Endothelial cell of umbilical vein (primary cell): ENCODE measurements at regions not wholly inside any gene's neighbourhood (a gene's known extent, or its start where the extent isn't known, plus 50 kb on each side); places are given as distances from the start of the nearest gene placed in this dataset.

Experiments used
- BruUV-seq: library from RNA; stranded (reverse); fragments of 400-500 nt; replicated peaks from 2 replicates; lab custom pipeline; 2021; lab: Mats Ljungman, UMichigan
- CTCF ChIA-PET: fragments of 300-600, 350-600 bp; sonication (Branson Sonifier 250); formaldehyde crosslinking; loops from one replicate; lab custom pipeline; 2021; ENCODE audit warnings: antibody characterized with exemption, inconsistent platforms; lab: Charles Lee
- POLR2A ChIA-PET: fragments of 300-600, 350-600 bp; sonication (Branson Sonifier 250); formaldehyde crosslinking; loops from one replicate; lab custom pipeline; 2021; ENCODE audit warnings: antibody characterized with exemption, inconsistent platforms; lab: Charles Lee
- DNase-seq: peaks from one replicate; pipeline ENCODE4 v3.0.0-alpha.2; 2011; ENCODE audit warnings: low read depth, low spot score
- FAIRE-seq: peaks from 2 replicates; lab custom pipeline; 2011; peaks lifted over from hg19 to GRCh38; lab: Jason Lieb, UNC
- H2AFZ ChIP-seq: 2 replicates; pipeline ENCODE4 v1.6.0; 2012; ENCODE audit warnings: low read depth, low read length, control low read depth, inconsistent platforms
- H3K27ac ChIP-seq: 2 replicates; pipeline ENCODE4 v1.5.1; 2011; ENCODE audit warnings: low read depth, mild to moderate bottlenecking, control low read depth, low read length, moderate library complexity; ENCODE audit not compliant: insufficient read depth
- H3K27me3 ChIP-seq, 2 experiments: 2 replicates each; pipeline versions ENCODE4 v1.6.0 to v1.6.1; 2011; ENCODE audit warnings: low read length in 2 of 2, mixed read lengths in 1 of 2; ENCODE audit not compliant: control insufficient read depth in 2 of 2, insufficient read depth in 2 of 2
- H3K36me3 ChIP-seq, 2 experiments: 2 replicates in 1 of 2; 3 replicates in 1 of 2; pipeline ENCODE4 v1.5.1; 2011; ENCODE audit warnings: low read length in 2 of 2, mild to moderate bottlenecking in 1 of 2, moderate library complexity in 1 of 2; ENCODE audit not compliant: control insufficient read depth in 2 of 2, insufficient read depth in 2 of 2; ENCODE audit errors: extremely low read depth in 1 of 2
- H3K4me1 ChIP-seq: 3 replicates; pipeline ENCODE4 v1.5.1; 2011; ENCODE audit warnings: mild to moderate bottlenecking, low read length; ENCODE audit not compliant: control insufficient read depth, insufficient read depth; ENCODE audit errors: extremely low read depth
- H3K4me2 ChIP-seq: 2 replicates; pipeline ENCODE4 v1.6.1; 2011; ENCODE audit warnings: low read length, control low read depth, mixed read lengths; ENCODE audit not compliant: insufficient read depth
- H3K4me3 ChIP-seq, 3 experiments: fragments of 200-600 bp in 1 of 3; sonication (generic), shearing (Covaris generic) in 1 of 3; replicated peaks in 1 of 3; 2 replicates each; pipeline ENCODE4 v1.5.1; 2011 to 2016; ENCODE audit warnings: control low read depth in 3 of 3, low read length in 3 of 3, mild to moderate bottlenecking in 2 of 3, inconsistent platforms in 1 of 3, low read depth in 1 of 3, moderate library complexity in 1 of 3; ENCODE audit not compliant: insufficient read depth in 1 of 3
- H3K79me2 ChIP-seq: 2 replicates; pipeline ENCODE4 v1.6.0; 2012; ENCODE audit warnings: low read length, inconsistent platforms; ENCODE audit not compliant: control insufficient read depth, insufficient read depth
- H3K9ac ChIP-seq: replicated peaks from 2 replicates; pipeline ENCODE3; 2011; ENCODE audit warnings: low read length, control low read depth; ENCODE audit not compliant: insufficient read depth; ENCODE audit errors: extremely low read depth
- H3K9me1 ChIP-seq: replicated peaks from 3 replicates; pipeline ENCODE4 v1.6.0; 2011; ENCODE audit warnings: mild to moderate bottlenecking, low read length; ENCODE audit not compliant: control insufficient read depth, insufficient read depth; ENCODE audit errors: extremely low read depth
- H3K9me3 ChIP-seq: replicated peaks from 2 replicates; pipeline ENCODE4 v1.5.1; 2012; ENCODE audit warnings: low read length, inconsistent platforms; ENCODE audit not compliant: control insufficient read depth, insufficient read depth
- H4K20me1 ChIP-seq: replicated peaks from 2 replicates; pipeline ENCODE3; 2011; ENCODE audit warnings: mild to moderate bottlenecking, low read length; ENCODE audit not compliant: control insufficient read depth, insufficient read depth; ENCODE audit errors: extremely low read depth
- CTCF ChIP-seq, 2 donors: IDR thresholded peaks; 1 replicate in 1 of 2; 2 replicates in 1 of 2; pipeline ENCODE4 v1.5.1; 2011; ENCODE audit warnings: low read length in 2 of 2, mild to moderate bottlenecking in 2 of 2, moderate library complexity in 2 of 2, control low read depth in 1 of 2, inconsistent platforms in 1 of 2, low read depth in 1 of 2; ENCODE audit not compliant: insufficient read depth in 1 of 2; ENCODE audit errors: extremely low read depth in 1 of 2
- EZH2 ChIP-seq: IDR thresholded peaks from 2 replicates; pipeline ENCODE4 v1.6.1; 2012; ENCODE audit warnings: borderline replicate concordance, low read depth, mild to moderate bottlenecking, moderate library complexity, low read length, inconsistent platforms; ENCODE audit not compliant: severe bottlenecking
- FOS ChIP-seq: IDR thresholded peaks from 2 replicates; pipeline ENCODE4 v1.6.1; 2011; ENCODE audit warnings: mild to moderate bottlenecking, low read length, moderate library complexity, borderline replicate concordance; ENCODE audit not compliant: insufficient read depth
- GATA2 ChIP-seq: IDR thresholded peaks from 2 replicates; pipeline ENCODE4 v1.7.0; 2011; ENCODE audit warnings: low read depth, mild to moderate bottlenecking, moderate library complexity, mixed read lengths, low read length; ENCODE audit not compliant: insufficient read length, insufficient read depth
- JUN ChIP-seq: IDR thresholded peaks from 2 replicates; pipeline ENCODE4 v1.6.1; 2011; ENCODE audit warnings: borderline replicate concordance, low read depth; ENCODE audit not compliant: insufficient read length, insufficient read depth
- MAX ChIP-seq: IDR thresholded peaks from 2 replicates; pipeline ENCODE4 v1.6.1; 2011; ENCODE audit not compliant: insufficient read depth, insufficient read length
- MYC ChIP-seq: IDR thresholded peaks from one replicate; pipeline ENCODE4 v1.6.1; 2011; ENCODE audit warnings: mild to moderate bottlenecking, low read depth, low read length
- POLR2A ChIP-seq: IDR thresholded peaks from 2 replicates; pipeline ENCODE4 v1.6.1; 2012; ENCODE audit warnings: low read depth, mild to moderate bottlenecking, control low read depth, low read length
- POLR2AphosphoS5 ChIP-seq: IDR thresholded peaks from 2 replicates; pipeline ENCODE4 v1.6.1; 2012; ENCODE audit warnings: low read depth, mild to moderate bottlenecking, control low read depth, low read length, moderate library complexity; ENCODE audit not compliant: insufficient read depth
- dilution Hi-C: fragments of 300-500 bp; cut with MboI; formaldehyde crosslinking; loops from one replicate; pipeline ENCODE4 v1.15.0; 2019; ENCODE audit warnings: low sequenced_read_pairs; ENCODE audit not compliant: extremely low pct_ligation_motif_present
- intact Hi-C: fragments of 100-400 bp; cut with micrococcal nuclease; formaldehyde crosslinking; loops from one replicate; pipeline ENCODE4 v1.10.0; 2022

GRCh38 chr20:11473983-11474382 lies 443.7 kb upstream of the BTBD3 start:
- H3K9me3 ChIP-seq, result no peaks in the 10 kb centered on the region
- H2AFZ ChIP-seq, result no peak overlapping the region
- CTCF ChIA-PET, result no interaction called here
- DNase-seq (no peak), FAIRE-seq (no peak)
- no peak overlapping the region for H3K9ac ChIP-seq
- no peak overlapping the region for H3K4me3 ChIP-seq
- H3K27me3 ChIP-seq, result no peaks in the 10 kb centered on the region
- no peaks in the 10 kb centered on the region for H3K4me1 ChIP-seq
- H3K9me1 ChIP-seq, result no peaks in the 10 kb centered on the region
- POLR2A ChIA-PET, result no interaction called here
- H3K4me2 ChIP-seq, result no peak overlapping the region
- TF ChIP-seq GATA2, result no peak
- no peak for TF ChIP-seq MYC
- no peak for TF ChIP-seq CTCF (IDR thresholded peaks at IDR 0.05; ENCODE audit: extremely low read depth in 1 of 2, insufficient read depth in 1 of 2, low read depth in 1 of 2, low read length in 2 of 2)
- TF ChIP-seq POLR2AphosphoS5, result no peak
- no peak for TF ChIP-seq FOS
- no peak for TF ChIP-seq JUN
- TF ChIP-seq MAX, result no peak
- no peak for TF ChIP-seq POLR2A
- TF ChIP-seq EZH2, result no peak
- intact Hi-C loops, result no loop called here
- H3K79me2 ChIP-seq, result no peaks in the 10 kb centered on the region
- dilution Hi-C loops, result no loop called here
- BruUV-seq, result no TSS peak
- no peaks in the 10 kb centered on the region for H3K36me3 ChIP-seq
- no peak overlapping the region for H3K27ac ChIP-seq
- H4K20me1 ChIP-seq, result no peaks in the 10 kb centered on the region
